ENCODE measurements at regions not wholly inside any gene's neighbourhood (a gene's known extent, or its start where the extent isn't known, plus 50 kb on each side); places are given as distances from the start of the nearest gene placed in this dataset.
"Not testable (repeated sequence)": the region's sequence is repeated elsewhere in the genome, so short reads cannot be mapped to it uniquely, and the experiment has no call there.

DNA sequence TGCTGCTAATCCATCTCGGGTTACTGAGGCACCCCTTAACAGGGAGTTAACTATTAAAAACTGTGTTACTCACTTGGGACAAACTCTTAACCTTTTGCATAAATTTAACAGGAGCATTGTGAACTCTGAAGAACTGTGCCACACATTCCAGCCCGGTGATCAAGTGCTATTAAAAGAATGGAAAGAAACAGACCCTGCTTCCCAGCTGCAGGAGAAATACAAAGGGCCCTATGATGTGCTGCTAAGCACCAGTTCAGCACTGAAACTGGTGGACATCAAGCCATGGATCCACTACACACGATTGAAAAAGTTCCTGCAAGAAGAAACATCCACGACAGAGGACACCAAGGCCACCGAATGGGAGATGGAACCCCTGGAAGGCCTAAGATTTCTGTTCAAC, 114.7 kb upstream of the PLCL2 start:
- no peak for DNase-seq

DNA sequence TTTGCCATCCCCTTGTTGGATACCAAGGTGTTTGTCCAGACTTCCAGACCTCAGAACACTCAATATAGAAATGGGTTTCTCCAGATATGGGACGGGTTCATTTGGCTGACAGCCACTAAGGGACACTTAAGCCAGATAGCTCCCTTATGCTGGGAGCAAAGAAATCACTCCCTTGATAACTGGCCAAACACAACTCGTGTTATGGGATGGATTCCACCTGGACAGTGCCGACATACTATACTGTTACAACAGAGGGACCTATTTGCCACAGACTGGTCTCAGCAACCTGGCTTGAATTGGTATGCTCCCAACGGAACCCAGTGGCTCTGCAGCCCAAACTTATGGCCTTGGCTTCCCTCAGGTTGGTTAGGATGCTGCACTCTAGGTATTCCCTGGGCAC, 114.0 kb upstream of the PLCL2 start:
- no peak for DNase-seq

DNA sequence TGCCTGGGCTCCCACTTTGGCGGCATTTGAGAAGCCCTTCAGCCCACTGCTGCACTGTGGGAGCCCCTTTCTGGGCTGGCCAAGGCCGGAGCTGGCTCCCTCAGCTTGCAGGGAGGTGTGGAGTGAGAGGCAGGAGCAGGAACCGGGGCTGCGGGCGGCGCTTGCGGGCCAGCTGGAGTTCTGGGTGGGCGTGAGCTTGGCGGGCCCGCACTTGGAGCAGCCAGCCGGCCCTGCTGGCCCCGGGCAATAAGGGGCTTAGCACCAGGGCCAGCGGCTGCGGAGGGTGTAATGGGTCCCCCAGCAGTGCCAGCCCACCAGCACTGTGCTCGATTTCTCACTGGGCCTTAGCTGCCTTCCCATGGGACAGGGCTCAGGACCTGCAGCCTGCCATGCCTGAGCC, 111.2 kb upstream of the PLCL2 start:
- DNase-seq = not testable (repeated sequence)

DNA sequence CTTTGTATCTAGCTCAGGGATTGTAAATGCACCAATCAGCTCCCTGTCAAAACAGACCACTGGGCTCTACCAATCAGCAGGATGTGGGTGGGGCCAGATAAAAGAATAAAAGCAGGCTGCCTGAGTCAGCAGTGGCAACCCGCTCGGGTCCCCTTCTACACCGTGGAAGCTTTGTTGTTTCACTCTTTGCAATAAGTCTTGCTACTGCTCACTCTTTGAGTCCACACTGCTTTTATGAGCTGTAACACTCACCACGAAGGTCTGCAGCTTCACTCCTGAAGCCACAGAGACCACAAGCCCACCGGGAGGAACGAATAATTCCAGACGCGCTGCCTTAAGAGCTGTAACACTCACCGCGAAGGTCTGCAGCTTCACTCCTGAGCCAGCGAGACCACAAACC, 110.2 kb upstream of the PLCL2 start:
- DNase-seq = not testable (repeated sequence)

DNA sequence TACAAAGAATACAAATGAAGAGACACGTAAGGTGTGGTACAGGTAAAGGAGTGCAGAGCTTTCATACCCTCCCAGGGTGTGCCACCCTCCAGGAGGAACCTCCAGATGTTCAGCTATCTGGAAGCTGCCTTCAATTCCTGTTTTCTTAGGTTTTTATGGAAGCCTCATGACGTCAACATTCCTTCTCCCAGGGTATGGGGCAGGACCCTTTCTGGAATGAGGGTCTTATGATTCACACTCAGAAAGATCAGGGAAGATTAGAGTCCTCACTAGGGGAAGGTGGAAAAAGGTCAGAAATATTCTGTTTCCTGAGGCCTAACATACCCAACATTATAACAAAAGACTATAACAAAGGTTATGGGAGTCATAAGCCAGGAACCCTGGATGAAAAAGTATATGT, 99.8 kb upstream of the PLCL2 start:
- DNase-seq = no peak

- DNase-seq = no peak
Measured at GRCh38 chr3:16785465-16785864, 99.3 kb upstream of the PLCL2 start.

DNA sequence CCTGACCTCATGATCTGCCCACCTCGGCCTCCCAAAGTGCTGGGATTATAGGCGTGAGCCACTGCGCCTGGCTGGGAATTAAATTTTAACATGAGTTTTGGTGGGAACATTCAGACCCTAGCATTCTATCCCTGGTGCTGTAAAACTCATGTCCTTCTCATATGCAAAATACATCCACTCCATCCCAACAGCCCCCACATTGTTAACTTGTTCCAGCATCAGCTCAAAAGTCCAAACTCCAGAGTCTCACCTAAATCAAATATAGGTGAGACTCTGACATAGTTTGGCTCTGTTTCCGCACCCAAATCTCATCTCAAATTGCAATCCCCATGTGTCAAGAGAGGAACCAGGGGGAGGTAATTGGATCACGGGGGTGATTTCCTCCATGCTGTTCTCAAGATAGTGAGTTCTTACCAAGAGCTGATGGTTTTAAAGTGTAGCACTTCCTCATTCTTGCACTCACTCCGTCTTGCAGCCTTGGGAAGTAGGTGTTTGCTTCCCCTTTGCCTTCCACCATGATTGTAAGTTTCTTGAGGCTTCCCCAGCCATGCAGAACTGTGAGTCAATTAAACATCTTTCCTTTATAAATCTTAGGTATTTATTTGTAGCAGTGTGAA, 96.2 kb upstream of the PLCL2 start:
- DNase-seq = no peak

- DNase-seq = no peak
Measured at GRCh38 chr3:16789344-16790120, 95.2 kb upstream of the PLCL2 start.

GRCh38 chr3:16790432-16791400, 94.0 kb upstream of the PLCL2 start:
- no peak for DNase-seq

DNA sequence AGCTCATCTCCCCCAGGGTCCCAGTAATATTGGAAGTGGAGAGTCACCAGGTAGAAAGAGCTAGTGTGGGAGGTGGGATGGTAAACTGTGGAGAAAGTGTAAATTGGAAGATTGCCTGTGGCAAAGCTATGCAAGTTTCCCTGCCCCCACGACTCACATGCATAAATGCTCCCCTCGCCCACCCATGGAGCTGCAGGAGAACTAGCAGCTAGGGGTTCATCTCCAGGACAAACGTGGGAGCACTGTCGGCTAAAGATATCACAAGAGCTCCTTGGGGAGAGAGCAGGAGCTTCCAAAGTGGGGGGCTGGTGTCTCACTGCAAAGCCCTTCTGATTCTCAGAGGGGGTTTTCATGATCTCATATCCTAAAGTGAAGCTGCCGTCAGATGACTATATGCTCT, 91.4 kb upstream of the PLCL2 start:
- DNase-seq = no peak

- DNase-seq = no peak
Measured at GRCh38 chr3:16794257-16794656, 90.5 kb upstream of the PLCL2 start.

DNA sequence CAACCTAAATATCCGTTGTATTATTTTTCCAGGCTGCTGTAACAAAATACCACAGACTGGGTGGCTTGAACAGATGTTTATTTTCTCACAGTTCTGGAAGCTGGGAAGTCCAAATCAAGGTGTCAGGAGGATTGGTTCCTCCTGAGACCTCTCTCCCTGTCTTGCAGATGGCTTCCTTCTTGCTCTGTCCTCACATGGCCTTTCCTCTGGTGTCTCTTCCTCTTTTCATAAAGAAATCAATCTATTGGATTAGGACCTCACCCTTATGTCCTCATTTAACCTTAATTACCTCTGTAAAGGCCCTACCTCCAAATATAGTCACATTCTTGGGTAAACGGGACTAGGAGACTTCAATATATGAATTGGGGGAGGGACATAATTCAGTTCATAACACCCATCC, 89.2 kb upstream of the PLCL2 start:
- no peak for DNase-seq

DNA sequence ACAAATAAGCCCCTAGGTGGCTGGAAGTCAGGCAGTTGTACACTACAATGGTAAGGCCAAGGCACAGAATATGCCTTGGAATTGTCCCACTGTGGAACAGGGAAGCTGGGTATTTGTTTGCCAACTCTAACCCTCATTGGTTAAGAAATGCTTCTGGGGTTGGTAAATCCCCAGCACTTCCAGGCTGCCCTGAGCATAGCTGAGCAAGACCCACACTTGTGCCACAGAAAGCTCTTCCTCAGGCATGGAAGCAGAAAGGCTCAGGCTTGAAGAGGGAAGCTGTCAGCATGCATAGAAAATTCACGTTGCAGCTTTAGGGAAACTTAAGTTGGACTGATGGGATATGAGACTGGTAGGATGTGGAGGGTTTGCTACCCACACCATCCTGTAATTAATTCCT, 86.9 kb upstream of the PLCL2 start:
- no peak for DNase-seq

DNA sequence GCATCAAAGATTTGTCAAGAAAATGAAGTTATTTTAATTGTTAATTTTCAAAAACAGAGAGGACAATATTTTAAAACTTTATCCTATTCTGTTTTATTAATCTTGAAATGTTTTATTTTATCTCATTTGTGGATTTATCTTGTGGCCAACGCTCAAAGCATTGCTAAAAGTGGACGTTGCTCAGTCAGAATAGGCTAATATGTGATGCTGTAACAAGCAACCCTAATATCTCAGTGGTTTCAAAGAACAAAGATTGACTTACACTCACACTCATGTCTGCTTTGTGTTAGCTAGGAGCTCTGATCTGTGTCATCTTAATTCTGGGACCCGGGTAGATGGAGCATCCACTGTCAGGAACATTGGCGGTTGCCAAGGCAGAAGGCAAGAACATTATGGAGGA, 86.0 kb upstream of the PLCL2 start:
- DNase-seq = no peak

DNA sequence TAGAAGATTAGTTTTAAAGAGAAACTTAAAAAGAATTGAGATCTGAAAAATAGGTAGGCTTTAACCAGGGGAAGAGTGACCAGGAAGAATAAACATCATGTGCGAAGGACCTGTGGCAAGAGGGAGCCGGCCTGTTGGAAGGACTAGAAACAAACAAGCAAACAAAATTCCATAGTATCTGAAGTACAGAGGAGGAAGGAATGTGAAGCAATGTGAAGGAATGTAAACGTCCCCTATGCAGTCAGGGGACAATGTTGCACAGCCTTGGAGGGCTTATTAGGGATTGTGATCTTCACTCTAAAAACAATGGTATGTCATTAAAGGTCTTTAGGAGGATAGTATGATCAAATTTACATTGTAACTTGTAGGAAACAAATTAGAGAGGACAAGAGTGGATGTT, 84.4 kb upstream of the PLCL2 start:
- DNase-seq = no peak

GRCh38 chr3:16801223-16801622, 83.5 kb upstream of the PLCL2 start:
- no peak for DNase-seq

DNA sequence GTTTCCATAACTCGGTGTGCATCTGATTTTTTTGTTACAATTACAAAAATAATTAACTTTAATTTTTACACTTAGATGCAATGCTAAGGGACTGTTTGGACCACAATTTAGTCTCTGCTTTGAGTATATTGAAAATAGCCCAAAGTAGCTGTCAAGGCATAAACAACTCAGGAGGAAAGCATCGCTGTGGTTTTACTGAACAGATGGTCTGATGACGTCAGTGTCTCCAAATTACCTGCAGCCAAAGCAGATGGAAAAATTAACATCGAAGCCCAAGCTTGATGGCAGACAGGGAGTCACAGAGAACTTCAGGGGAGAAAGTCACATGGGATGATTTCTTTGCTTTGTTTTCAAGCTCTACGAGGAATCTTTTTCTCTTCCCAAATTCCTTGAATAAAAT, 83.1 kb upstream of the PLCL2 start:
- DNase-seq = no peak

GRCh38 chr3:16802389-16802788, 82.4 kb upstream of the PLCL2 start:
- no peak for DNase-seq

- no peak for DNase-seq
Measured at GRCh38 chr3:16803019-16803418, 81.7 kb upstream of the PLCL2 start.

DNA sequence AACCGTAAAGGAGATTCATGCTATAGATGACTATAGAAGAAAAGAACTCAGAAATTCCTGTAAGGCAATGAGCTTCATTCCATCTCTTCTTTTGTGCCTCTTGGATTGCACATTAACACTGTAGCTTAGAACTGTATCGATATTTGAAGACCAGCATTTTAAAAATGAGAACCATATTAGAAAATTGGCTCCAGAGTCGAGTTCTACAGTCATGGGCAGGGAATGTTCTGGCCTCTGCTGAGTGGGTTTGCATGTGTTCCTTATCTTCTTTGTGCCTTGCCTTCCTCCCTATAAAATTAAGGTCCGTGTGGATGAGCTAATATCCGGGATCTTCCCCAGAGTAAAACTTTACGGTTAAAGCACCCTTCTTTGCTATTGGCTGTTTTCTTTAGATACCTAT, 77.4 kb upstream of the PLCL2 start:
- DNase-seq = no peak

- DNase-seq = no peak
Measured at GRCh38 chr3:16808393-16809107, 76.2 kb upstream of the PLCL2 start.

DNA sequence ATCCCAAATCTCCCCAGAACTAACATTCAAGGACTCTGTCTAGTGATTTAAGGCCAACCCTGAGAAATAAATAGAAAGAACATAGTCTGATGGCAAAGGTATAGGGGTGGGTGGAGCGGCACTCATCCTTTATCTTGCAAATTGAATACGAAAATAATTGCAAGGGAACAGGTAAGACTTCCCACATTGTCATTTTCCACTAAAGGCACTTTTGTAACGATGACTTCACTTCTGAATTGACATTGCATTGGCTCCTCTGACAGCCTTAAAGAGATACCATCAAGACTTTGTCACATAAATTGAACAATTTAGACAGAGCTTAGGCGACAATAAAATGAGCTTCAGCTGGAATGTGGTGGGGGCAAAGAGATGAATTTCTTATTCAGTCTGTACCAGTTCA, 75.3 kb upstream of the PLCL2 start:
- DNase-seq = no peak

DNA sequence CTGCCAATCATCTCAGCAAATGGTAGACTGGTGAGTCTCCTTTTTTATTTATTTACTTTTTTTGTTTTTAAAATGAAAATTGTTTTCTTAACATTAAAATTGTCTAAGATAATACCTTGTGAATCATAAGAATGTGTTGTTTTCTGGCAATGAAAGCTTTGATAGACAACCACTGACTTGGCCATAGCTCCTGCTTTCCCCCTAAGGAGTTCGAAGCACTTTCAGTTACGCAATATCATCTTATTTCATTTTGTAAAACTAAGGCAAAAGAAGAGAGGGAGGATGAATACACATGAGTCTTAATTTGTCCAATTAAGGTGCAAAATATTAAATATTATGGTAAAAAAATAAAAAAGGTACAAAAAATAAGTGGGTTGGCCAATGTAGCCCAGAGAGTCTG, 74.8 kb upstream of the PLCL2 start:
- DNase-seq = no peak
